WTC11 (cell line): ENCODE measurements at regions not wholly inside any gene's neighbourhood (a gene's known extent, or its start where the extent isn't known, plus 50 kb on each side); places are given as distances from the start of the nearest gene placed in this dataset.

Experiments used
- CTCF ChIP-seq: fragments of 200-600 bp; IDR thresholded peaks from 2 replicates; pipeline ENCODE4 v1.8.0; 2022; ENCODE audit warnings: antibody characterized with exemption
- MLX ChIP-seq: sonication (generic); formaldehyde crosslinking; IDR thresholded peaks from 2 replicates; pipeline ENCODE4 v1.8.1; 2023; ENCODE audit warnings: mild to moderate bottlenecking, missing genetic modification reagents, moderate library complexity
- USF2 ChIP-seq: sonication (generic); formaldehyde crosslinking; IDR thresholded peaks from 2 replicates; pipeline ENCODE4 v1.8.1; 2023; ENCODE audit warnings: mild to moderate bottlenecking, missing genetic modification reagents, moderate library complexity
- ZNF121 ChIP-seq: sonication (generic); formaldehyde crosslinking; IDR thresholded peaks from 2 replicates; pipeline ENCODE4 v1.8.0; 2023; ENCODE audit warnings: missing genetic modification reagents
- ZSCAN18 ChIP-seq: fragments of 250-450 bp; sonication (Bioruptor Pico); IDR thresholded peaks from 2 replicates; pipeline ENCODE4 v2.1.2; 2022; ENCODE audit warnings: mild to moderate bottlenecking, moderate library complexity

GRCh38 chr1:36590771-36591170, 108.1 kb upstream of the CSF3R start:
- no peak for TF ChIP-seq ZSCAN18 (CRISPR knock-in tag)
- no peak for TF ChIP-seq MLX (CRISPR knock-in tag)
- TF ChIP-seq ZNF121 (CRISPR knock-in tag): no peak
- no peak for TF ChIP-seq CTCF
- TF ChIP-seq USF2: no peak
